Skeletal muscle tissue (tissue), 3 donors: ENCODE measurements at regions not wholly inside any gene's neighbourhood (a gene's known extent, or its start where the extent isn't known, plus 50 kb on each side); places are given as distances from the start of the nearest gene placed in this dataset.

Source experiments
- H3K27ac ChIP-seq: one replicate; pipeline ENCODE4 v1.7.0; 2013; ENCODE audit warnings: mild to moderate bottlenecking, low read depth, low read length, inconsistent platforms
- H3K27me3 ChIP-seq, 3 donors: one replicate each; pipeline ENCODE4 v1.7.0; 2013; ENCODE audit warnings: low read length in 3 of 3; ENCODE audit not compliant: control insufficient read depth in 3 of 3, insufficient read depth in 3 of 3
- H3K36me3 ChIP-seq, 3 donors: one replicate each; pipeline ENCODE4 v1.7.0; 2013; ENCODE audit warnings: low read length in 3 of 3; ENCODE audit not compliant: control insufficient read depth in 3 of 3, insufficient read depth in 3 of 3
- H3K4me1 ChIP-seq, 3 donors: one replicate each; pipeline ENCODE4 v1.7.0; 2013; ENCODE audit warnings: low read length in 3 of 3, mild to moderate bottlenecking in 3 of 3; ENCODE audit not compliant: control insufficient read depth in 3 of 3, insufficient read depth in 3 of 3
- H3K4me3 ChIP-seq, 3 donors: one replicate each; pipeline ENCODE4 v1.7.0; 2013; ENCODE audit warnings: low read length in 3 of 3
- H3K9ac ChIP-seq, 3 donors: one replicate each; pipeline ENCODE4 v1.7.0; 2013; ENCODE audit warnings: low read length in 3 of 3, mild to moderate bottlenecking in 3 of 3, moderate library complexity in 2 of 3, low read depth in 1 of 3
- H3K9me3 ChIP-seq, 3 donors: one replicate each; pipeline ENCODE4 v1.7.0; 2013; ENCODE audit warnings: low read length in 3 of 3; ENCODE audit not compliant: control insufficient read depth in 3 of 3
- donor health status: Osteomylitis.

GRCh38 chr11:134537941-134538340, 125.9 kb upstream of the B3GAT1 start:
- no peaks in the 10 kb centered on the region for H3K4me1 ChIP-seq
- no peak overlapping the region for H3K9ac ChIP-seq
- H3K36me3 ChIP-seq, result no peaks in the 10 kb centered on the region
- no peaks in the 10 kb centered on the region for H3K9me3 ChIP-seq
- no peak overlapping the region for H3K27ac ChIP-seq
- H3K4me3 ChIP-seq, result no peak overlapping the region
- H3K27me3 ChIP-seq, result peaks cover 12 to 31% (median 30%) of the 10 kb centered on the region in 3 donors

- no peak overlapping the region for H3K27ac ChIP-seq
- H3K36me3 ChIP-seq, result no peaks in the 10 kb centered on the region
- H3K9ac ChIP-seq, result no peak overlapping the region
- H3K27me3 ChIP-seq, result peaks cover 16 to 34% (median 33%) of the 10 kb centered on the region in 3 donors
- H3K4me1 ChIP-seq, result no peaks in the 10 kb centered on the region
- no peak overlapping the region for H3K4me3 ChIP-seq
- no peaks in the 10 kb centered on the region for H3K9me3 ChIP-seq
These were observed 125.3 kb upstream of the B3GAT1 start for GRCh38 chr11:134537296-134537695.

GRCh38 chr11:134536677-134537076, 124.6 kb upstream of the B3GAT1 start:
- Histone ChIP-seq H3K9ac (no peak overlapping the region), H3K27ac (no peak overlapping the region)

GRCh38 chr11:134536219-134536618, 124.2 kb upstream of the B3GAT1 start:
- Histone ChIP-seq H3K36me3 (no peaks in the 10 kb centered on the region), H3K27me3 (peaks cover 16 to 43% (median 41%) of the 10 kb centered on the region in 3 donors), H3K9ac (no peak overlapping the region), H3K4me1 (no peaks in the 10 kb centered on the region), H3K4me3 (no peak overlapping the region), H3K9me3 (no peaks in the 10 kb centered on the region), H3K27ac (no peak overlapping the region)

More at GRCh38 chr11:134536677-134537076, 124.6 kb upstream of the B3GAT1 start:
- H3K9me3 ChIP-seq, result no peaks in the 10 kb centered on the region
- H3K4me3 ChIP-seq, result no peak overlapping the region
- H3K4me1 ChIP-seq, result no peaks in the 10 kb centered on the region
- no peaks in the 10 kb centered on the region for H3K36me3 ChIP-seq
- peaks cover 16 to 39% (median 38%) of the 10 kb centered on the region in 3 donors for H3K27me3 ChIP-seq

GRCh38 chr11:134535029-134536025, 123.3 kb upstream of the B3GAT1 start:
- peaks cover 20 to 51% (median 48%) of the 10 kb centered on the region in 3 donors for H3K27me3 ChIP-seq
- no peaks in the 10 kb centered on the region for H3K36me3 ChIP-seq
- no peaks in the 10 kb centered on the region for H3K4me1 ChIP-seq
- H3K27ac ChIP-seq, result no peak overlapping the region
- no peak overlapping the region for H3K4me3 ChIP-seq
- no peaks in the 10 kb centered on the region for H3K9me3 ChIP-seq
- no peak overlapping the region for H3K9ac ChIP-seq

GRCh38 chr11:134533511-134533910, 121.5 kb upstream of the B3GAT1 start:
- Histone ChIP-seq H3K36me3 (no peaks in the 10 kb centered on the region), H3K27ac (no peak overlapping the region), H3K4me3 (no peak overlapping the region), H3K9me3 (no peaks in the 10 kb centered on the region), H3K9ac (no peak overlapping the region), H3K4me1 (no peaks in the 10 kb centered on the region), H3K27me3 (peaks cover 20 to 57% (median 48%) of the 10 kb centered on the region in 3 donors)

- Histone ChIP-seq H3K27me3 (peaks cover 16 to 54% (median 45%) of the 10 kb centered on the region in 3 donors), H3K4me3 (no peak overlapping the region), H3K9ac (no peak overlapping the region), H3K4me1 (no peaks in the 10 kb centered on the region), H3K36me3 (no peaks in the 10 kb centered on the region), H3K27ac (no peak overlapping the region), H3K9me3 (no peaks in the 10 kb centered on the region)
These were observed 120.9 kb upstream of the B3GAT1 start for GRCh38 chr11:134532921-134533421.

- no peak overlapping the region for H3K4me3 ChIP-seq
- no peaks in the 10 kb centered on the region for H3K9me3 ChIP-seq
- H3K27ac ChIP-seq, result no peak overlapping the region
- no peak overlapping the region for H3K9ac ChIP-seq
- no peaks in the 10 kb centered on the region for H3K36me3 ChIP-seq
- no peaks in the 10 kb centered on the region for H3K4me1 ChIP-seq
- peaks cover 16 to 50% (median 47%) of the 10 kb centered on the region in 3 donors for H3K27me3 ChIP-seq
These were observed 120.3 kb upstream of the B3GAT1 start for GRCh38 chr11:134532131-134532920.

GRCh38 chr11:134531327-134532130, 119.5 kb upstream of the B3GAT1 start:
- Histone ChIP-seq H3K9ac (no peak overlapping the region), H3K4me3 (no peak overlapping the region), H3K27me3 (peaks cover 16 to 50% (median 46%) of the 10 kb centered on the region in 3 donors), H3K27ac (no peak overlapping the region), H3K9me3 (no peaks in the 10 kb centered on the region), H3K4me1 (no peaks in the 10 kb centered on the region), H3K36me3 (no peaks in the 10 kb centered on the region)
